ENCODE measurements at regions not wholly inside any gene's neighbourhood (a gene's known extent, or its start where the extent isn't known, plus 50 kb on each side); places are given as distances from the start of the nearest gene placed in this dataset.

DNA sequence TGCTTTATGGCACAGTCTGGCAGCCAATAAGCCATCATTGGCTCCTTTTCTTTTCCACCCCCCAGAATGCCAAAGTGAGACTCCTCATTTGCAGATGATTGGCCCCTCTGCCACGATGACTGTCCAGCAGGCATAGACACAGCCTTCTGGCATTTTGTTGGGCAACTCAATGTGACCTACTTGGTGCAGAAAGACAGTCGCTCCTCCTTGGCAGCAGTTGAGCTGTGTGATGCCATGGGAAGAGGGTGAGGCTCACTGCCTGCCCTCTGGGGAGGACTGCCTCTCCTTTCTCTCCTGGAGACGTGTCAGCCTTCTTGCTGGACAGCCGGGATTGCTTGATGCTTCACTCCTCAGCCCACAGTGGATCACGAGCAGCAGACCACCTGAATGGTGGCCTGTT is 264.9 kb downstream of the C12orf75 start:
- TF ChIP-seq, protein P1, sequence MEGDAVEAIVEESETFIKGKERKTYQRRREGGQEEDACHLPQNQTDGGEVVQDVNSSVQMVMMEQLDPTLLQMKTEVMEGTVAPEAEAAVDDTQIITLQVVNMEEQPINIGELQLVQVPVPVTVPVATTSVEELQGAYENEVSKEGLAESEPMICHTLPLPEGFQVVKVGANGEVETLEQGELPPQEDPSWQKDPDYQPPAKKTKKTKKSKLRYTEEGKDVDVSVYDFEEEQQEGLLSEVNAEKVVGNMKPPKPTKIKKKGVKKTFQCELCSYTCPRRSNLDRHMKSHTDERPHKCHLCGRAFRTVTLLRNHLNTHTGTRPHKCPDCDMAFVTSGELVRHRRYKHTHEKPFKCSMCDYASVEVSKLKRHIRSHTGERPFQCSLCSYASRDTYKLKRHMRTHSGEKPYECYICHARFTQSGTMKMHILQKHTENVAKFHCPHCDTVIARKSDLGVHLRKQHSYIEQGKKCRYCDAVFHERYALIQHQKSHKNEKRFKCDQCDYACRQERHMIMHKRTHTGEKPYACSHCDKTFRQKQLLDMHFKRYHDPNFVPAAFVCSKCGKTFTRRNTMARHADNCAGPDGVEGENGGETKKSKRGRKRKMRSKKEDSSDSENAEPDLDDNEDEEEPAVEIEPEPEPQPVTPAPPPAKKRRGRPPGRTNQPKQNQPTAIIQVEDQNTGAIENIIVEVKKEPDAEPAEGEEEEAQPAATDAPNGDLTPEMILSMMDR (IDR thresholded peaks at IDR 0.05; ENCODE audit: low read length), result no peak
- no peak for TF ChIP-seq EZH2 (IDR thresholded peaks at IDR 0.05; ENCODE audit: borderline replicate concordance, low read length)

Measured in OCI-LY1 (cell line).